ENCODE measurements at regions not wholly inside any gene's neighbourhood (a gene's known extent, or its start where the extent isn't known, plus 50 kb on each side); places are given as distances from the start of the nearest gene placed in this dataset.

DNA sequence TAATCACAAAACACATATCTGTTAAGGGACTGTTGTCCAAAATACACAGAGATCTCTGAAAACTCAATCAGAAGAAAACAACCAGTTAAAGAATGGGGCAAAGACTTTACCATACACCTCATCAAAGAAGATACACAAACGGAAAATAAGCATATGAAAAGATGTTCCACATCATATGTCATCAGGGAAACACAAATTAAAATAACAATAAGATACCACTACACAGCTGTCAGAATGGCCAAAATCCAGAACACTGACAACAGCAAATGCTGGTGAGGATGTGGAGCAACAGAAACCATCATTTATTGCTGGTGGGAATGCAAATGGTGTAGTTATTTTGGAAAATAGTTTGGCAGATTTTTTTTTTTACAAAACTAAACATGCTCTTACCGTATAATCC is 220.5 kb upstream of the FOXN3 start:
- Mint-ChIP-seq H3K27ac (no peak overlapping the region), H3K4me1 (no peaks in the 10 kb centered on the region), H3K4me3 (no peak overlapping the region), H3K9me3 (peaks cover 4% of the 10 kb centered on the region), H3K36me3 (ENCODE audit: low read depth) (no peaks in the 10 kb centered on the region), H3K27me3 (ENCODE audit: insufficient read depth) (peaks cover 2% of the 10 kb centered on the region)
- no peaks in the 10 kb centered on the region for H3K27me3 ChIP-seq (ENCODE audit: control insufficient read depth, insufficient read depth, low read length, poor library complexity, severe bottlenecking)
- TF ChIP-seq, protein P1, sequence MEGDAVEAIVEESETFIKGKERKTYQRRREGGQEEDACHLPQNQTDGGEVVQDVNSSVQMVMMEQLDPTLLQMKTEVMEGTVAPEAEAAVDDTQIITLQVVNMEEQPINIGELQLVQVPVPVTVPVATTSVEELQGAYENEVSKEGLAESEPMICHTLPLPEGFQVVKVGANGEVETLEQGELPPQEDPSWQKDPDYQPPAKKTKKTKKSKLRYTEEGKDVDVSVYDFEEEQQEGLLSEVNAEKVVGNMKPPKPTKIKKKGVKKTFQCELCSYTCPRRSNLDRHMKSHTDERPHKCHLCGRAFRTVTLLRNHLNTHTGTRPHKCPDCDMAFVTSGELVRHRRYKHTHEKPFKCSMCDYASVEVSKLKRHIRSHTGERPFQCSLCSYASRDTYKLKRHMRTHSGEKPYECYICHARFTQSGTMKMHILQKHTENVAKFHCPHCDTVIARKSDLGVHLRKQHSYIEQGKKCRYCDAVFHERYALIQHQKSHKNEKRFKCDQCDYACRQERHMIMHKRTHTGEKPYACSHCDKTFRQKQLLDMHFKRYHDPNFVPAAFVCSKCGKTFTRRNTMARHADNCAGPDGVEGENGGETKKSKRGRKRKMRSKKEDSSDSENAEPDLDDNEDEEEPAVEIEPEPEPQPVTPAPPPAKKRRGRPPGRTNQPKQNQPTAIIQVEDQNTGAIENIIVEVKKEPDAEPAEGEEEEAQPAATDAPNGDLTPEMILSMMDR (conservative IDR thresholded peaks at IDR 0.05), result no peak
- 88% methylated on average over 2 of the region's 2 CpGs; no CpG with 5 or more reads in 1 of the 2 experiments for WGBS, 2 experiments (ENCODE audit: insufficient coverage in 1 of 2, insufficient read length in 1 of 2)
- H3K36me3 ChIP-seq (ENCODE audit: control insufficient read depth, insufficient read depth, low read length), result no peaks in the 10 kb centered on the region
- no peak for DNase-seq
- H3K4me1 ChIP-seq (ENCODE audit: control insufficient read depth, insufficient read depth, low read length), result no peaks in the 10 kb centered on the region
- no peaks in the 10 kb centered on the region for H3K9me3 ChIP-seq (ENCODE audit: control insufficient read depth, low read length)
- no peak overlapping the region for H3K4me3 ChIP-seq (ENCODE audit: low read length)
- no peak overlapping the region for H3K27ac ChIP-seq (ENCODE audit: low read depth, low read length)
- H3K9ac ChIP-seq (ENCODE audit: extremely low read depth, low read length, poor library complexity, severe bottlenecking), result no peak overlapping the region

DNA sequence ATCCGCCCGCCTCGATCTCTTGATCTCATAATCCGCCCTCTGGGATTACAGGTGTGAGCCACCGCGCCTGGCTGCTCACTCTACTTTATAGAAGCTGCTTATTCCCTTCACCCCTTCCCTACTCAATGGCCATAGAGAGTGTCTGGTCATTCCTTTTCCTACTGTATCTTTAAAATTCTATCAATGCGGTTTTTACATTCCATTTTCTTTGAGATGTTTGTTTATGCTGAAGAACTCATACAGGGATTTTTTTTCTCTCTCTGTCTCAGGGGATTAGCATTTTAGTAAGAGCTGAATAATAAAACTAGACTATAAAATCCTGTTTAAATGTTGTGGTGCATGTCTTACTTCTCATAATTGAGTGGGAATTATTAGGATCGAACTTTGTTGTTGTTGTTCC is 218.6 kb upstream of the FOXN3 start:
- no peak for DNase-seq
- Mint-ChIP-seq H3K27ac (no peak overlapping the region), H3K4me1 (peaks cover 4% of the 10 kb centered on the region), H3K9me3 (peaks cover 4% of the 10 kb centered on the region), H3K4me3 (no peak overlapping the region), H3K27me3 (ENCODE audit: insufficient read depth) (peaks cover 7% of the 10 kb centered on the region), H3K36me3 (ENCODE audit: low read depth) (no peaks in the 10 kb centered on the region)
- TF ChIP-seq, protein P1 (conservative IDR thresholded peaks at IDR 0.05), result no peak
- H3K27ac ChIP-seq (ENCODE audit: low read depth, low read length), result no peak overlapping the region
- H3K9me3 ChIP-seq (ENCODE audit: control insufficient read depth, low read length), result no peaks in the 10 kb centered on the region
- H3K36me3 ChIP-seq (ENCODE audit: control insufficient read depth, insufficient read depth, low read length), result no peaks in the 10 kb centered on the region
- H3K27me3 ChIP-seq (ENCODE audit: control insufficient read depth, insufficient read depth, low read length, poor library complexity, severe bottlenecking), result peaks cover 5% of the 10 kb centered on the region
- WGBS, 2 experiments (ENCODE audit: insufficient coverage in 1 of 2, insufficient read length in 1 of 2), result 93 to 100% methylated on average over 3 to 8 of the region's 8 CpGs
- no peak overlapping the region for H3K4me3 ChIP-seq (ENCODE audit: low read length)
- H3K9ac ChIP-seq (ENCODE audit: extremely low read depth, low read length, poor library complexity, severe bottlenecking), result no peak overlapping the region
- H3K4me1 ChIP-seq (ENCODE audit: control insufficient read depth, insufficient read depth, low read length), result no peaks in the 10 kb centered on the region

DNA sequence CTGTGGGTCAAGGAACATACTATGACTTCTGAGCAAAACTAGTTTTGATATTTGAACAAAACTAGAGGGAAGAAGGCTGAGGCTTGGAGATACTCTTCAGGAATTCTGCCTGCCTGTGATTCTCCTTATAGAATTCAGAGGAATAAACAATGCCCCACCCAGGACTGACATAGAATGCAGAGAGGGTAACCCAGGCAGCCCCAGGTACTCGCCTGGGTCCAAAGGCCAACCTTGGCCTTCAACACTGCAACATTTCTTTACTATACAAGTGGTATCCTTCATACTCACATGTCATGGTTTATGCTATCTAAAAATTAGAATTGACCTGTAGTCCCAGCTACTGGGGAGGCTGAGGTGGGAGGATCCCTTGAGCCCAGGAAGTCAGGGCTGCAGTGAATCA is 217.0 kb upstream of the FOXN3 start:
- H3K36me3 ChIP-seq (ENCODE audit: control insufficient read depth, insufficient read depth, low read length), result no peaks in the 10 kb centered on the region
- 100% methylated on average over 1 of the region's 1 CpG; no CpG with 5 or more reads in 1 of the 2 experiments for WGBS, 2 experiments (ENCODE audit: insufficient coverage in 1 of 2, insufficient read length in 1 of 2)
- H3K9me3 ChIP-seq (ENCODE audit: control insufficient read depth, low read length), result no peaks in the 10 kb centered on the region
- H3K27me3 ChIP-seq (ENCODE audit: control insufficient read depth, insufficient read depth, low read length, poor library complexity, severe bottlenecking), result peaks cover 20% of the 10 kb centered on the region
- TF ChIP-seq, protein P1 (conservative IDR thresholded peaks at IDR 0.05), result no peak
- Mint-ChIP-seq H3K27ac (no peak overlapping the region), H3K27me3 (ENCODE audit: insufficient read depth) (peaks cover 20% of the 10 kb centered on the region), H3K4me1 (peaks cover 12% of the 10 kb centered on the region), H3K36me3 (ENCODE audit: low read depth) (no peaks in the 10 kb centered on the region), H3K9me3 (peaks cover 2% of the 10 kb centered on the region), H3K4me3 (no peak overlapping the region)
- H3K27ac ChIP-seq (ENCODE audit: low read depth, low read length), result no peak overlapping the region
- no peaks in the 10 kb centered on the region for H3K4me1 ChIP-seq (ENCODE audit: control insufficient read depth, insufficient read depth, low read length)
- H3K4me3 ChIP-seq (ENCODE audit: low read length), result no peak overlapping the region
- DNase-seq, result no peak
- no peak overlapping the region for H3K9ac ChIP-seq (ENCODE audit: extremely low read depth, low read length, poor library complexity, severe bottlenecking)
